ENCODE measurements at regions not wholly inside any gene's neighbourhood (a gene's known extent, or its start where the extent isn't known, plus 50 kb on each side); places are given as distances from the start of the nearest gene placed in this dataset.

- TF ChIP-seq GTF2F1 (IDR thresholded peaks at IDR 0.05; ENCODE audit: low read depth, low read length): no peak
- TF ChIP-seq MAFF (IDR thresholded peaks at IDR 0.05; ENCODE audit: low read length): peak; percentile 70
- TF ChIP-seq MAFK (IDR thresholded peaks at IDR 0.05; ENCODE audit: low read length): peak; percentile 80
- no peak for TF ChIP-seq ARID4B (CRISPR knock-in tag; IDR thresholded peaks at IDR 0.05)
- TF ChIP-seq MITF (IDR thresholded peaks at IDR 0.05): no peak
- no peak for TF ChIP-seq ZNF133 (CRISPR knock-in tag; IDR thresholded peaks at IDR 0.05)
- no peak for TF ChIP-seq ZNF785 (CRISPR knock-in tag; IDR thresholded peaks at IDR 0.05)
- TF ChIP-seq ZNF77 (CRISPR knock-in tag; IDR thresholded peaks at IDR 0.05): no peak
- TF ChIP-seq E4F1 (CRISPR knock-in tag; IDR thresholded peaks at IDR 0.05; ENCODE audit: borderline replicate concordance): no peak
- no peak for TF ChIP-seq CREBBP (IDR thresholded peaks at IDR 0.05; ENCODE audit: low read depth, low read length)
Measured at GRCh38 chr3:22276351-22276750, 525.3 kb upstream of the ZNF385D start (continued).
